NCI-H2081 treated with DMSO at 0.1 percent for 48 hours (cell line): ENCODE measurements at regions not wholly inside any gene's neighbourhood (a gene's known extent, or its start where the extent isn't known, plus 50 kb on each side); places are given as distances from the start of the nearest gene placed in this dataset.
"Not testable (repeated sequence)": the region's sequence is repeated elsewhere in the genome, so short reads cannot be mapped to it uniquely, and the experiment has no call there.

Experiments
- DNase-seq: peaks from one replicate; lab custom pipeline; 2025; lab: John Stamatoyannopoulos, UW

- DNase-seq: no peak
These were observed 115.1 kb upstream of the CXADR start for GRCh38 chr21:17397703-17398102.

- DNase-seq: not testable (repeated sequence)
These were observed 113.9 kb upstream of the CXADR start for GRCh38 chr21:17398954-17399353.

- DNase-seq: no peak
These were observed 109.9 kb upstream of the CXADR start for GRCh38 chr21:17402937-17403336.

- no peak for DNase-seq
These were observed 106.6 kb upstream of the CXADR start for GRCh38 chr21:17406202-17406601.

- no peak for DNase-seq
These were observed 98.1 kb upstream of the CXADR start for GRCh38 chr21:17414766-17415165.

GRCh38 chr21:17416139-17416538, 96.7 kb upstream of the CXADR start:
- DNase-seq: no peak

GRCh38 chr21:17422931-17423330, 89.9 kb upstream of the CXADR start:
- DNase-seq: no peak

- DNase-seq: no peak
These were observed 85.7 kb upstream of the CXADR start for GRCh38 chr21:17427157-17427556.

GRCh38 chr21:17427831-17428483, 84.9 kb upstream of the CXADR start:
- no peak for DNase-seq

GRCh38 chr21:17428484-17428869, 84.4 kb upstream of the CXADR start:
- no peak for DNase-seq

GRCh38 chr21:17428980-17429379, 83.9 kb upstream of the CXADR start:
- no peak for DNase-seq

GRCh38 chr21:17429936-17430335, 82.9 kb upstream of the CXADR start:
- no peak for DNase-seq

- DNase-seq: no peak
These were observed 80.1 kb upstream of the CXADR start for GRCh38 chr21:17432732-17433057.

GRCh38 chr21:17433730-17434129, 79.1 kb upstream of the CXADR start:
- DNase-seq: no peak

GRCh38 chr21:17435565-17436543, 77.0 kb upstream of the CXADR start:
- DNase-seq: no peak

GRCh38 chr21:17436626-17437111, 76.2 kb upstream of the CXADR start:
- DNase-seq: no peak

- DNase-seq: no peak
These were observed 74.2 kb upstream of the CXADR start for GRCh38 chr21:17438635-17439034.

GRCh38 chr21:17440969-17441368, 71.9 kb upstream of the CXADR start:
- no peak for DNase-seq

GRCh38 chr21:17441370-17441769, 71.5 kb upstream of the CXADR start:
- no peak for DNase-seq

- no peak for DNase-seq
These were observed 70.7 kb upstream of the CXADR start for GRCh38 chr21:17442165-17442564.

GRCh38 chr21:17444828-17445227, 68.0 kb upstream of the CXADR start:
- no peak for DNase-seq

- no peak for DNase-seq
These were observed 66.1 kb upstream of the CXADR start for GRCh38 chr21:17446737-17447136.

GRCh38 chr21:17449701-17450100, 63.1 kb upstream of the CXADR start:
- DNase-seq: no peak
